AG04450 (cell line): ENCODE measurements at regions not wholly inside any gene's neighbourhood (a gene's known extent, or its start where the extent isn't known, plus 50 kb on each side); places are given as distances from the start of the nearest gene placed in this dataset.

Source experiments
- CTCF ChIA-PET: fragments of 300-600, 350-600 bp; formaldehyde crosslinking; extraction: SDS; loops from one replicate; lab custom pipeline; 2022; ENCODE audit warnings: antibody characterized with exemption, inconsistent platforms; lab: Charles Lee
- POLR2A ChIA-PET: fragments of 350-600 bp; formaldehyde crosslinking; extraction: SDS; loops from one replicate; lab custom pipeline; 2021; ENCODE audit warnings: antibody characterized with exemption, inconsistent platforms; lab: Yijun Ruan, JAX
- DNase-seq: peaks from one replicate; pipeline ENCODE4 v3.0.0-alpha.2; 2011; ENCODE audit warnings: low read depth, low spot score
- H3K27ac ChIP-seq: one replicate; pipeline ENCODE4 v1.5.1; 2012; ENCODE audit warnings: low read depth, low read length, control low read depth
- H3K27me3 ChIP-seq: one replicate; pipeline ENCODE4 v1.6.0; 2012; ENCODE audit warnings: low read length; ENCODE audit not compliant: control insufficient read depth, insufficient read depth
- H3K4me3 ChIP-seq: 2 replicates; pipeline ENCODE4 v1.5.1; 2011; ENCODE audit warnings: mild to moderate bottlenecking, low read depth, low read length, control low read depth
- H3K9me3 ChIP-seq: 2 replicates; pipeline ENCODE4 v1.5.1; 2012; ENCODE audit warnings: low read length; ENCODE audit not compliant: control insufficient read depth, insufficient read depth
- TF ChIP-seq, protein P1 (sequence below): IDR thresholded peaks from 2 replicates; pipeline ENCODE4 v1.5.1; 2011; ENCODE audit warnings: low read depth, low read length, control low read depth, inconsistent platforms

DNA sequence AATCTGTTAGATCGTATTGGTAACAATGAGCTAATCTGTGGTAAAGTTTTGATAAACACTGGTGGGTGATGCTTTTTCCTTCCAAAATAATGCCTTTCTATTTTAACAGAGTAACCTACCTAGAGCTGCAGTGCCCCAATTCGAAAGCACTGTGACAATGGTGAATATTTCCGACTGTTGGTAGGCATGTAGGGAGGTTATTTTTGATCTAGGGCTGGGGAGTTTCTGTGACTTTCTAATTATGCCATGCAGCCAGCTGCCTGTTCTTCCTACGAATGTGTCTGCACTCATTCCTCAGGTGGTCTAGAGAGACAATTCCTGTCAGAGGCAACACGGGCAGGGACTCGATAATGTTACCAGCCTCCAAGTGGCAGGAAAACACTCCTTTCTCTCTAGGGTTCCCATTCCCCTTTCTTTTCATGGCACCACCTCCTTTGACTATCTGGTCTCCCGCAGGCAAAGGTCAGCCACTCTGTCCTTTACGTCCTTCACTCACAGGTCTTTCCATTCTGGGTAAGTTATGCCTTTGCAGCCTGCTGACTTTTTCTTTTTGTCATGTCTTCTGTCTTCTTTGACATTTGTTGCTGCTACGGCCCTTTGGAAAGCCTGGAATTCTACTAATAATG, 167.2 kb upstream of the MGAT5 start:
- Histone ChIP-seq H3K9me3 (no peaks in the 10 kb centered on the region), H3K27me3 (peaks cover 2% of the 10 kb centered on the region), H3K4me3 (no peak overlapping the region), H3K27ac (no peak overlapping the region)
- POLR2A ChIA-PET = no interaction called here
- no peak for DNase-seq
- CTCF ChIA-PET = no interaction called here
- TF ChIP-seq, protein P1, sequence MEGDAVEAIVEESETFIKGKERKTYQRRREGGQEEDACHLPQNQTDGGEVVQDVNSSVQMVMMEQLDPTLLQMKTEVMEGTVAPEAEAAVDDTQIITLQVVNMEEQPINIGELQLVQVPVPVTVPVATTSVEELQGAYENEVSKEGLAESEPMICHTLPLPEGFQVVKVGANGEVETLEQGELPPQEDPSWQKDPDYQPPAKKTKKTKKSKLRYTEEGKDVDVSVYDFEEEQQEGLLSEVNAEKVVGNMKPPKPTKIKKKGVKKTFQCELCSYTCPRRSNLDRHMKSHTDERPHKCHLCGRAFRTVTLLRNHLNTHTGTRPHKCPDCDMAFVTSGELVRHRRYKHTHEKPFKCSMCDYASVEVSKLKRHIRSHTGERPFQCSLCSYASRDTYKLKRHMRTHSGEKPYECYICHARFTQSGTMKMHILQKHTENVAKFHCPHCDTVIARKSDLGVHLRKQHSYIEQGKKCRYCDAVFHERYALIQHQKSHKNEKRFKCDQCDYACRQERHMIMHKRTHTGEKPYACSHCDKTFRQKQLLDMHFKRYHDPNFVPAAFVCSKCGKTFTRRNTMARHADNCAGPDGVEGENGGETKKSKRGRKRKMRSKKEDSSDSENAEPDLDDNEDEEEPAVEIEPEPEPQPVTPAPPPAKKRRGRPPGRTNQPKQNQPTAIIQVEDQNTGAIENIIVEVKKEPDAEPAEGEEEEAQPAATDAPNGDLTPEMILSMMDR = no peak

DNA sequence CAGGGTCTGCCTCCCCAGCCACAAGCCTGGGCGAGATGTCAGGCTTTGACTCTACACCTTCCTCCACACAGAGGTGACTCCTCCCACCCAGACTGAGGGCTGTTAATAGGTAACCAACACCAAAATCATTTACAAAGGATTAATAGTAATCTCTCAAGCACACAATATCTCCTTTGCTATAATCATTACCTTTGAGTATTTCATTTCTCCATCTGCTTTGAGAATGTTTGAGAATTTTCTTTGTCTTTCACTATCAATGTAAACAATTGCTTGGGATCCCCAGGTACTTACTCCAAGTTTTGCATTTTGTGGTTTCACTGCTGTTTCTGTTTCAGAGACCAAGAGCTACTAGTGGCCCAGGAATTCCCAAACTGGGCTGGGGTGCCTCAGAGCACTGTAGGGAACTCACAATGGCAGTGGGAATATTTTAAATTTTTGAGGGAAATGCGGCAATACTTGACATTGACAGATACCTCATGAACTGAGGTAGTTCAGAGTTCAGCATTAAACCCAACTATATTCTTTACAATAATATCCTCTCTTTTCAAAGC, 166.4 kb upstream of the MGAT5 start:
- CTCF ChIA-PET = no interaction called here

DNA sequence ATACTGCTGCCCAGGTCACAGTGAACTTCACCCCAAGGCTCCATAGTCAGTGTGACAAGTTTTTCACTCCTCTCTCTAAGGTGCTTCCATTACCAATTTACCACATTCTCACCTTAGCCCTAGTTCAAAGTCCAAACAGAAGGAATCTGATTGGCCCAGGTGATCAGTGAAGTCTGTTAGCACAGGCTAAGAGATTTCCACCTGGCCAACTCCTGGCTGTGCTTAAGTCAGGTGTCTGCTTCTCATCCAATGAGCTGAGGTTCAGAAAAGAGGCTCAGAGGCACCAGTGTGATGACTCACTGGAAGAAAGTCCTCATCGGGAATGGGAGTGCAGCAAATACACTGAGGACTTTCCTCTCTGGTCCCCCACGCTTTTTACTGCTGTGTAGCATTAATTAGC, 164.4 kb upstream of the MGAT5 start:
- POLR2A ChIA-PET = interaction anchor here (0.7 kb wide), 1 partner anchor 199 kb away, joined by 4 read pairs; no protein-coding TSS in a partner anchor
- CTCF ChIA-PET = interaction anchor here (0.8 to 1.9 kb wide), 3 partner anchors 13 to 205 kb away, joined by 3 to 5 read pairs (median 3); no protein-coding TSS in a partner anchor
- Histone ChIP-seq H3K4me3 (no peak overlapping the region), H3K9me3 (no peaks in the 10 kb centered on the region), H3K27me3 (peaks cover 2% of the 10 kb centered on the region), H3K27ac (no peak overlapping the region)
- TF ChIP-seq, protein P1 = no peak
- DNase-seq = no peak

More for the DNA sequence above, 166.4 kb upstream of the MGAT5 start:
- no peak overlapping the region for H3K27ac ChIP-seq
- no peak for DNase-seq
- TF ChIP-seq, protein P1 = no peak
- no peaks in the 10 kb centered on the region for H3K9me3 ChIP-seq
- POLR2A ChIA-PET = no interaction called here
- no peak overlapping the region for H3K4me3 ChIP-seq
- peaks cover 2% of the 10 kb centered on the region for H3K27me3 ChIP-seq

DNA sequence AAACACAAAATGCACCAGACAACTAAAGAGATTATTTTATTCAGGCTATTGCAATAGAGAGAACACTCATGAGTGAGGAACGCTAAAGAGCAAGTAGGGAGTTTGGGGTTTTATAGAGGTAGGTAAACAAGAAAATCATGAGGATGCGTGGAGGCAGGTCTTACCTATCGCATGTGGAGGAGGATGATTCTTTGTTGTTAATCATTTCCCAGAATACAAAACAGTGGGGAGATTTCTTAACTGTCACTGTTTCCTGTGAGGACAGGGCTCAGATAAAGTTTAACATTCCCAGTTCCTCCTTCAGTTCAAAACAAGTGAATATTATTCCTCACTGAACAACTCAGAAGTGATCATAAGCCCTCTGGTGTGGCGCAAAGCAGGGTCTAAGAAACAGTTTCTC, 156.1 kb upstream of the MGAT5 start:
- Histone ChIP-seq H3K9me3 (peaks cover 2% of the 10 kb centered on the region; the same call in 1 of the 2 replicates), H3K27me3 (no peaks in the 10 kb centered on the region), H3K4me3 (no peak overlapping the region), H3K27ac (no peak overlapping the region)
- CTCF ChIA-PET = interaction anchor here (0.6 kb wide), 1 partner anchor 8 kb away, joined by 5 read pairs; no protein-coding TSS in a partner anchor
- TF ChIP-seq, protein P1 = no peak
- POLR2A ChIA-PET = interaction anchor here (0.8 kb wide), 1 partner anchor 1120 kb away, joined by 5 read pairs; no protein-coding TSS in a partner anchor
- DNase-seq = no peak

DNA sequence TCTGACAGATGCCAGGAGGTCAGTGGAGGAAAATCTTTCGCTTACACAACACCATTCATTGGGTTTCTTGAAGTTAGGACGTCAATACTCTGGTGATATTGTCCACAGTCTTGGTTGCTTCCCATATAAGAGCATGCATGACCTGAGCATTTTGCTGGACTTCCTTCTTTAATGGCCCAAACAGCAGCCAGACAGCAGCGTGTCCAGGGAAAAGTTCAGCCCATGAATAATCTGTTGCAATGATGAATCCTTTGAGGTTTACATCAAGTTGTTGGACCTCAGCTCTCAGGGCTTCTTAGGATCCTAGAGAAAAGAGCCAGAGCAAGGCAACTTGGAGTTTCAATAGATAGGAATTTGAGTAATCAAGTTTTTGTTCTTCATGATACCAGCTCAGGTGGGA, 155.6 kb upstream of the MGAT5 start:
- H3K9me3 ChIP-seq = peaks cover 2% of the 10 kb centered on the region; the same call in 1 of the 2 replicates
- no peak overlapping the region for H3K27ac ChIP-seq
- H3K4me3 ChIP-seq = no peak overlapping the region
- ChIA-PET CTCF (no interaction called here), POLR2A (interaction anchor here (0.8 kb wide), 1 partner anchor 1120 kb away, joined by 5 read pairs; no protein-coding TSS in a partner anchor)
- TF ChIP-seq, protein P1 = no peak
- no peak for DNase-seq
- H3K27me3 ChIP-seq = no peaks in the 10 kb centered on the region
